K562 (cell line): ENCODE measurements at regions not wholly inside any gene's neighbourhood (a gene's known extent, or its start where the extent isn't known, plus 50 kb on each side); places are given as distances from the start of the nearest gene placed in this dataset.

Experiments
- ATAC-seq: fragments of 200-7000 bp; cut with Tn5 transposase; 3 replicates; pipeline ENCODE4 v1.9.1; 2020; ENCODE audit warnings: moderate library complexity
- BruUV-seq: library from RNA; stranded (reverse); fragments of 400-500 nt; replicated peaks from 2 replicates; lab custom pipeline; 2021; lab: Mats Ljungman, UMichigan
- CTCF ChIA-PET: fragments of 300-600 bp; formaldehyde crosslinking; extraction: SDS; loops from one replicate; lab custom pipeline; 2021; ENCODE audit warnings: low intra/inter-chr PET ratio; lab: Yijun Ruan, JAX
- POLR2A ChIA-PET: fragments of 300-600, 350-650 bp; sonication (Branson Sonifier 250); formaldehyde crosslinking; extraction: SDS; loops from one replicate; lab custom pipeline; 2021; ENCODE audit warnings: antibody characterized with exemption, inconsistent platforms; lab: Yijun Ruan, JAX
- DNase-seq, 4 experiments: peaks; one replicate each; pipeline versions ENCODE4 v3.0.0 to v3.0.0-alpha.2; 2011 to 2018; ENCODE audit warnings: low spot score in 3 of 4, mixed read lengths in 3 of 4; ENCODE audit errors: extremely low read depth in 1 of 4
- FAIRE-seq: peaks from 2 replicates; lab custom pipeline; 2011; peaks lifted over from hg19 to GRCh38; lab: Jason Lieb, UNC
- H2AFZ ChIP-seq: 2 replicates; pipeline ENCODE4 v1.6.0; 2011; ENCODE audit warnings: low read depth, low read length, control low read depth, inconsistent platforms
- H3K27ac ChIP-seq: fragments of 200-600 bp; 3 replicates; pipeline ENCODE4 v1.8.0; 2011; ENCODE audit warnings: low read depth, mild to moderate bottlenecking, control low read depth, inconsistent platforms, low read length, moderate library complexity, mixed read lengths; ENCODE audit errors: extremely low read depth
- H3K27me3 ChIP-seq, 2 experiments: fragments of 300-600 bp in 1 of 2; 2 replicates in 1 of 2; 3 replicates in 1 of 2; pipeline versions ENCODE4 v1.6.0 to v1.8.0; 2011; ENCODE audit warnings: inconsistent platforms in 2 of 2, low read length in 2 of 2, mild to moderate bottlenecking in 1 of 2, mixed read lengths in 1 of 2, moderate library complexity in 1 of 2; ENCODE audit not compliant: control insufficient read depth in 2 of 2, insufficient read depth in 2 of 2
- H3K36me3 ChIP-seq: fragments of 300-600 bp; 3 replicates; pipeline ENCODE4 v1.8.0; 2011; ENCODE audit warnings: mild to moderate bottlenecking, low read length, inconsistent platforms; ENCODE audit not compliant: control insufficient read depth, insufficient read depth
- H3K4me1 ChIP-seq, 2 experiments: fragments of 200-600 bp in 1 of 2; replicated peaks in 1 of 2; 2 replicates in 1 of 2; 3 replicates in 1 of 2; pipeline versions ENCODE4 v1.5.1 to v1.8.0; 2011; ENCODE audit warnings: inconsistent platforms in 2 of 2, low read length in 2 of 2, mild to moderate bottlenecking in 1 of 2, mixed read lengths in 1 of 2, moderate library complexity in 1 of 2; ENCODE audit not compliant: control insufficient read depth in 2 of 2, insufficient read depth in 2 of 2
- H3K4me2 ChIP-seq: 2 replicates; pipeline ENCODE4 v1.6.1; 2011; ENCODE audit warnings: low read length, control low read depth, inconsistent platforms, mixed read lengths; ENCODE audit not compliant: insufficient read depth
- H3K4me3 ChIP-seq: fragments of 200-600 bp; sonication (generic), shearing (Covaris generic); 2 replicates; pipeline ENCODE4 v1.5.1; 2016; ENCODE audit warnings: control low read depth, inconsistent platforms
- H3K79me2 ChIP-seq: fragments of 200-600 bp; 3 replicates; pipeline ENCODE4 v1.8.0; 2011; ENCODE audit warnings: low read length, inconsistent platforms; ENCODE audit not compliant: control insufficient read depth, insufficient read depth
- H3K9ac ChIP-seq, 2 experiments: 2 replicates each; pipeline versions ENCODE4 v1.6.0 to v1.6.1; 2011; ENCODE audit warnings: low read depth in 2 of 2, low read length in 2 of 2, control low read depth in 1 of 2, inconsistent platforms in 1 of 2, mild to moderate bottlenecking in 1 of 2, mixed read lengths in 1 of 2; ENCODE audit not compliant: insufficient read depth in 1 of 2
- H3K9me1 ChIP-seq: one replicate; pipeline ENCODE4 v1.6.0; 2011; ENCODE audit warnings: inconsistent platforms, mild to moderate bottlenecking, low read length, moderate library complexity; ENCODE audit not compliant: control insufficient read depth, insufficient read depth
- H3K9me3 ChIP-seq: replicated peaks from 2 replicates; pipeline ENCODE4 v1.5.1; 2011; ENCODE audit warnings: low read depth, low read length, inconsistent platforms; ENCODE audit not compliant: control insufficient read depth, insufficient read depth
- H4K20me1 ChIP-seq: replicated peaks from 2 replicates; pipeline ENCODE4 v1.6.1; 2011; ENCODE audit warnings: low read length, inconsistent platforms, mixed read lengths; ENCODE audit not compliant: control insufficient read depth, insufficient read depth
- POLR2AphosphoS2 ChIP-seq: IDR thresholded peaks from 2 replicates; pipeline ENCODE4 v1.6.1; 2012; ENCODE audit warnings: low read length, improper control_type of control experiment
- RBM14 ChIP-seq: fragments of 200-400 bp; formaldehyde crosslinking; IDR thresholded peaks from 2 replicates; pipeline ENCODE4 v1.6.1; 2018; ENCODE audit warnings: low read depth, mild to moderate bottlenecking, low read length, moderate library complexity, borderline replicate concordance; ENCODE audit not compliant: insufficient read depth
- ZNF77 ChIP-seq: fragments of 250-450 bp; sonication (Bioruptor Pico); IDR thresholded peaks from 2 replicates; pipeline ENCODE4 v1.5.0; 2020
- WGBS: fragments of 100-300 bp; shearing (Covaris generic); methylation state at CpG from one replicate; pipeline ENCODE4 v1.1.6; 2016; ENCODE audit warnings: low coverage, mixed read lengths; ENCODE audit not compliant: insufficient coverage; ENCODE audit errors: missing lambda C conversion rate; 5-methylcytosine and 5-hydroxymethylcytosine counted together
- in situ Hi-C: fragments of 300-500 bp; cut with MboI; formaldehyde crosslinking; loops from 4 replicates; pipeline ENCODE4 v1.15.0; 2018; ENCODE audit warnings: inconsistent platforms, mixed read lengths
- intact Hi-C: fragments of 100-400 bp; cut with micrococcal nuclease; formaldehyde crosslinking; loops from 2 replicates; pipeline ENCODE4 v1.14.2; 2022
- TF ChIP-seq, protein P1 (sequence below): sonication (generic); formaldehyde crosslinking; IDR thresholded peaks from 2 replicates; pipeline ENCODE4 v1.8.1; 2023; ENCODE audit warnings: mild to moderate bottlenecking, missing genetic modification reagents
- TF ChIP-seq, protein P2 (sequence below): IDR thresholded peaks from 2 replicates; pipeline ENCODE4 v1.6.1; 2012; ENCODE audit warnings: low read depth, low read length, improper control_type of control experiment, borderline replicate concordance
- TF ChIP-seq, protein P3 (sequence below): fragments of 250-450 bp; sonication (Bioruptor Pico); IDR thresholded peaks from 2 replicates; pipeline ENCODE4 v1.5.1; 2021; ENCODE audit warnings: mild to moderate bottlenecking

DNA sequence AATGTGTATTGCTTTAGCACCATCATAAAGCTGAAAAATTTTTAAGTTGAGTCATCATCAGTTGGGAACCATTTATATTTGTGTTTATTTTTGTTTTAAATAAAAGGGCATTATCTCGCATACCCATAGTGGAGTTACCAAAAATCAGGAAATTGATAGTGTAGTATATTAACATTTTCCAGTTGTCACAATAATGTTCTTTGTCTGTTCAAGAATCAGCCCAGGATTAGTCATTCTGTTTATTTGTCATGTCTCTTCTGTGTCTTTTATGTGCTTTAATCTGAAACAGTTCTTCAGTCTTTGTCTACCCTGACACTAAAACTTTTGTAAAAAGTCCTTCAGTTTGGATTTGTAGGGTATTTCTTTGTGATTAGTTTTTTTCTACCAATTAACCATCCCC, 827.8 kb upstream of the ZWINT start (continued):
- TF ChIP-seq, protein P1, sequence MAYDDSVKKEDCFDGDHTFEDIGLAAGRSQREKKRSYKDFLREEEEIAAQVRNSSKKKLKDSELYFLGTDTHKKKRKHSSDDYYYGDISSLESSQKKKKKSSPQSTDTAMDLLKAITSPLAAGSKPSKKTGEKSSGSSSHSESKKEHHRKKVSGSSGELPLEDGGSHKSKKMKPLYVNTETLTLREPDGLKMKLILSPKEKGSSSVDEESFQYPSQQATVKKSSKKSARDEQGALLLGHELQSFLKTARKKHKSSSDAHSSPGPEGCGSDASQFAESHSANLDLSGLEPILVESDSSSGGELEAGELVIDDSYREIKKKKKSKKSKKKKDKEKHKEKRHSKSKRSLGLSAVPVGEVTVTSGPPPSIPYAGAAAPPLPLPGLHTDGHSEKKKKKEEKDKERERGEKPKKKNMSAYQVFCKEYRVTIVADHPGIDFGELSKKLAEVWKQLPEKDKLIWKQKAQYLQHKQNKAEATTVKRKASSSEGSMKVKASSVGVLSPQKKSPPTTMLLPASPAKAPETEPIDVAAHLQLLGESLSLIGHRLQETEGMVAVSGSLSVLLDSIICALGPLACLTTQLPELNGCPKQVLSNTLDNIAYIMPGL (CRISPR knock-in tag) = no peak
- TF ChIP-seq, protein P2, sequence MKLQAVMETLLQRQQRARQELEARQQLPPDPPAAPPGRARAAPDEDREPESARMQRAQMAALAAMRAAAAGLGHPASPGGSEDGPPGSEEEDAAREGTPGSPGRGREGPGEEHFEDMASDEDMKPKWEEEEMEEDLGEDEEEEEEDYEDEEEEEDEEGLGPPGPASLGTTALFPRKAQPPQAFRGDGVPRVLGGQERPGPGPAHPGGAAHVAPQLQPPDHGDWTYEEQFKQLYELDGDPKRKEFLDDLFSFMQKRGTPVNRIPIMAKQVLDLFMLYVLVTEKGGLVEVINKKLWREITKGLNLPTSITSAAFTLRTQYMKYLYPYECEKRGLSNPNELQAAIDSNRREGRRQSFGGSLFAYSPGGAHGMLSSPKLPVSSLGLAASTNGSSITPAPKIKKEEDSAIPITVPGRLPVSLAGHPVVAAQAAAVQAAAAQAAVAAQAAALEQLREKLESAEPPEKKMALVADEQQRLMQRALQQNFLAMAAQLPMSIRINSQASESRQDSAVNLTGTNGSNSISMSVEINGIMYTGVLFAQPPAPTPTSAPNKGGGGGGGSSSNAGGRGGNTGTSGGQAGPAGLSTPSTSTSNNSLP = no peak

DNA sequence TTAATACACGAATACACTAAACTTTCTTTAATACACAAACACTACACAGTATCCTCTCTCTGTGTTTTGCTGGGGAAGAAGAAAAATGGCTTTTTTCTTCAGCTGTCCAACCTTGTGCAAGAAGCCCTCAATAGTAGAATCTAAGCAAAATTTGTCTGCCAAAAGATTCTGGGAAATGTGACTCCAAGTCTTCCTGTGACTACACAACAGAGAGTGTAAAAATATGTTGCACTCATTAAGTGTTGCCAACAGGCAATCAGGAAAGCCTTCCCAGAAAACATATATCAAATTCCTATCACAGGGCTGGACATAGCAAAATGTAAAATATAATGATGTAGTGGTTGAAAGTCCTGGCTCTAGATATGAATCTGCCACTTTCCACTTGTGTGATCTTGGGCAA, 825.1 kb upstream of the ZWINT start:
- Histone ChIP-seq H3K4me2 (no peak overlapping the region), H4K20me1 (no peaks in the 10 kb centered on the region), H3K9ac (no peak overlapping the region), H3K79me2 (no peaks in the 10 kb centered on the region), H3K36me3 (no peaks in the 10 kb centered on the region), H3K9me3 (no peaks in the 10 kb centered on the region), H3K9me1 (no peaks in the 10 kb centered on the region), H3K27me3 (no peaks in the 10 kb centered on the region), H3K4me3 (no peak overlapping the region), H2AFZ (no peak overlapping the region), H3K27ac (no peak overlapping the region), H3K4me1 (no peaks in the 10 kb centered on the region)
- DNase-seq (no peak), ATAC-seq (no peak), FAIRE-seq (no peak)
- CTCF ChIA-PET = no interaction called here
- no TSS peak for BruUV-seq
- POLR2A ChIA-PET = no interaction called here
- TF ChIP-seq POLR2AphosphoS2 = no peak
- TF ChIP-seq, protein P3, sequence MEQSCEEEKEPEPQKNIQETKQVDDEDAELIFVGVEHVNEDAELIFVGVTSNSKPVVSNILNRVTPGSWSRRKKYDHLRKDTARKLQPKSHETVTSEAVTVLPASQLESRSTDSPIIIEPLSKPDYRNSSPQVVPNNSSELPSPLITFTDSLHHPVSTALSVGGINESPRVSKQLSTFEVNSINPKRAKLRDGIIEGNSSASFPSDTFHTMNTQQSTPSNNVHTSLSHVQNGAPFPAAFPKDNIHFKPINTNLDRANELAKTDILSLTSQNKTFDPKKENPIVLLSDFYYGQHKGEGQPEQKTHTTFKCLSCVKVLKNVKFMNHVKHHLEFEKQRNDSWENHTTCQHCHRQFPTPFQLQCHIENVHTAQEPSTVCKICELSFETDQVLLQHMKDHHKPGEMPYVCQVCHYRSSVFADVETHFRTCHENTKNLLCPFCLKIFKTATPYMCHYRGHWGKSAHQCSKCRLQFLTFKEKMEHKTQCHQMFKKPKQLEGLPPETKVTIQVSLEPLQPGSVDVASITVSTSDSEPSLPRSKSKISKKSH (CRISPR knock-in tag) = no peak
- no peak for TF ChIP-seq ZNF77
- no peak for TF ChIP-seq RBM14
- intact Hi-C loops (no loop called here), in situ Hi-C loops (no loop called here)
- WGBS = 0% methylated on average over 1 of the region's 1 CpG
